HG03354 (cell line): ENCODE measurements at regions not wholly inside any gene's neighbourhood (a gene's known extent, or its start where the extent isn't known, plus 50 kb on each side); places are given as distances from the start of the nearest gene placed in this dataset.

ENCODE experiments used
- ATAC-seq: cut with Tn5 transposase; IDR thresholded peaks from one replicate; pipeline ENCODE4 v1.9.1; 2021; ENCODE audit warnings: mild to moderate bottlenecking; ENCODE audit not compliant: unreplicated experiment, poor library complexity, severe bottlenecking

DNA sequence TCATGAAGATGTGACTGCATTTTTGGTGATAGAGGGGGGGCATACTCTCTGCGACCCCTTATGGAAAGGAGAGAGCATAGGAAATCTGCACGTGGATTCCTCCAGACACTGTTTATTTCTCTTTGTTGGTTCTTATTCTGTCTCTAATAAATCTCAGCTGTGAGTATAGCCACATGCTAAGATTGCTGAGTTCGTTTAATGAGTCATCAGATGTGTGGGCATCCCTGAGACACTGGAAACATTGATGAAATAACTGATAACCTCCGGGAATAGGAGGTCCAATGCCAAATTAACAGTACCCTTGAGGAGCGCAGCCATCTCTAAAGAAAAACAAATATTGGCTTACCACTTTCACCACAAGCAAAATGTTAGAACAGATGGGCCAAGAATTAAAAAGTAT is 880.2 kb upstream of the NEGR1 start:
- ATAC-seq = no peak

DNA sequence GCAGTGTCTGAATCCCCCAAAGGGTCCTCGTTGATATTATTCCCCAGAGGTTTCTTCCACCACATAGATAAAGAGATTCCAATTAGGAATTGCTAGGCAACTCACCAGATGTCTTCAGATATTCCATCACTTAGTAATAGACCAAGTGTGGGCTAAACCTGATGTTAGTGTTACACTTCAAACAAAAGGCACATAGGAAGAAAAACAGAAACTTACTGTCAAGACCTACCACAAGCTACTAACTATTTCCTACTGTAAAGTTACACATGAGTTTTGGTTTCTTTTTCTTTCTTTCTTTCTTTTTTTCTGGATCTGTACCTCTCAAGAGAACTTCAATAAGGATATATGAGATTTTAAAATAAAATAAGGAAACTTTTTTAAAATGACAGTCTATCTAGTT is 879.1 kb upstream of the NEGR1 start:
- no peak for ATAC-seq

DNA sequence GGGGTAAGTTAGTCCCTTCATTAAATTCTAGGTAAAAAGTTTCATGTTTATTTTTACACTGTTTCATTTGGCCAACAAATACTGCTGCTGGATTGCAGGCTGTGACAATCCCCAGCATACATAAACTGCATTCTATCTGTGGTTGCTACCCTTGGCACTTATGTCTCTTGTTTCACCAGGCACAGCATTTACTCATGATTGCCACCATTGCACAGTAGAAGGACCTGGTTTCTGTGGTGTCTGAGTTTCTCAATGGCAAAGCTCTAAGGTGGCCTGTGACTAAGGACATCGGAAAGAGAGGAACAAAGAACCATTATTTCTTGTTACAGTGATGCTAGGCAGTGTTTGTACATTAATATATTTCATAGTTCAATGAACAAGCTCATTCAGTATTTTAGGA is 878.4 kb upstream of the NEGR1 start:
- ATAC-seq = no peak

GRCh38 chr1:73144311-73144710 is 862.0 kb upstream of the NEGR1 start:
- ATAC-seq = no peak

- no peak for ATAC-seq
These were observed 854.6 kb upstream of the NEGR1 start for GRCh38 chr1:73136975-73137374.

DNA sequence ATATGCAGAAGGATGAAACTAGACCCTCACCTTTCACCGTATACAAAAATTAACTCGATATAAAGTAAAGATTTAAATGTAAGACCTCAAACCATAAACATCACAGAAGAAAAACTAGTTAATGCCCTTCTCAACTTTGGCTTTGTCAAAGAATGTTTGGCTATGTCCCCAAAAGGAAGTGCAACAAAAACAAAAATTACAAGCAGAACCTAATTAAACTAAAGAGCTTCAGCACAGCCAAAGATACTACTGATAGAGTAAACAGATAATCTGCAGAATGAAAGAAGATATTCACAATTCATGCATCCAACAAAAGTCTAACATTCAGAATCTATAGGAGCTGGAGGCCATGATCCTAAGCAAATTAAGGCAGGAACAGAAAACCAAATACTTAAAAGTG is 824.6 kb upstream of the NEGR1 start:
- ATAC-seq = no peak

- no peak for ATAC-seq
These were observed 823.4 kb upstream of the NEGR1 start for GRCh38 chr1:73105755-73106154.

DNA sequence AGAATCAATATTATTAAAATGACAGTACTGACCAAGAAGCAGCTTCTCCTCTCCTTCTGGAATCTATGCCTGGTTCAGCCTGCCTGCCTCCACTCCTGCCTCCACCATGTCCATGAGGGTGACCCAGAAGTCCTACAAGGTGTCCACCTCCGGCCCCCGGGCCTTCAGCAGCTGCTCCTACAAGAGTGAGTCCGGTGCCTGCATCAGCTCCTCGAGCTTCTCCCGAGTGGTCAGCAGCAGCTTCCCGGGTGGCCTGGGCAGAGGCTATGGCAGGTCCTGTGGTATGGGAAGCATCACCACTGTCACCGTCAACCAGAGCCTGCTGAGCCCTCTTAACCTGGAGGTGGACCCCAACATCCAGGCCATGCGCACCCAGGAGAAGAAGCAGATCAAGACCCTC is 822.4 kb upstream of the NEGR1 start:
- ATAC-seq = no peak

- no peak for ATAC-seq
These were observed 817.9 kb upstream of the NEGR1 start for GRCh38 chr1:73100216-73100615.

DNA sequence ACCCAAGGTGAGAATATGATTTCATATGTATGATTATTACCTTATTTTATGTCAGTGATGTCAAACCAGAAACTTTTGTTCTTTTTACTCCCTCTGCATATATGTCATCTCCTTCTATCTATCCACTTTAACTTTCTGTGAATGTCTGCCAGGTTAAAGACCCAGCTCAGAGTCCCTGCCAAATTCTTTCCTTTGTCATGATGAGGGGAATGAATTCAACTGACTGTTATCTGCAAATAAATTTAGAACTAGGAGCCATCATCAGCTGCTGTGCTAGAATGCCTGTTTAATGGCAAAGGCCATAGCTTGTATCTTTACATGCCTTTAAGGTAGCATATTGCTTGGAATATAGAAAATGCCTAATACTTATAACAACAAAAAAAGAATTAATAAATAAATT is 815.6 kb upstream of the NEGR1 start:
- no peak for ATAC-seq

GRCh38 chr1:73096841-73097240 is 814.5 kb upstream of the NEGR1 start:
- ATAC-seq = no peak

DNA sequence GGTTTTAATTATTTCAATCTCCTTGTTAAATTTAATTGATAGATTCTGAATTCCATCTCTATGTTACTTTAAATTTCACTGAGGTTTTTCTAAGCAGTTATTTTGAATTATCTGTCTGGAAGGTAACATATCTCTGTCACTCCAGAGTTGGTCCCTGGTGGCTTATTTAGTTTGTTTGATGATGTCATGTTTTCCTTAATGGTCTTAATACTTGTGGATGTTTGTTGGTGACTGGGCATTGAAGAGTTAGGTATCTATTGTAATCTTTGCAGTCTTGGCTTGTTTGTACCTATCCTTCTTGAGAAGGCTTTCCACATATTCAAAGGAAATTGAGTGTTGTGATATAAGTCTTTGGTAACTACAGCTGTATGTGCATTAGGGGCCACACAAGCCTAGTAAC is 810.0 kb upstream of the NEGR1 start:
- no peak for ATAC-seq

- no peak for ATAC-seq
These were observed 784.5 kb upstream of the NEGR1 start for GRCh38 chr1:73066866-73067265.

GRCh38 chr1:73065339-73066041 is 783.2 kb upstream of the NEGR1 start:
- ATAC-seq = no peak

- ATAC-seq = no peak
These were observed 774.5 kb upstream of the NEGR1 start for GRCh38 chr1:73056826-73057225.

DNA sequence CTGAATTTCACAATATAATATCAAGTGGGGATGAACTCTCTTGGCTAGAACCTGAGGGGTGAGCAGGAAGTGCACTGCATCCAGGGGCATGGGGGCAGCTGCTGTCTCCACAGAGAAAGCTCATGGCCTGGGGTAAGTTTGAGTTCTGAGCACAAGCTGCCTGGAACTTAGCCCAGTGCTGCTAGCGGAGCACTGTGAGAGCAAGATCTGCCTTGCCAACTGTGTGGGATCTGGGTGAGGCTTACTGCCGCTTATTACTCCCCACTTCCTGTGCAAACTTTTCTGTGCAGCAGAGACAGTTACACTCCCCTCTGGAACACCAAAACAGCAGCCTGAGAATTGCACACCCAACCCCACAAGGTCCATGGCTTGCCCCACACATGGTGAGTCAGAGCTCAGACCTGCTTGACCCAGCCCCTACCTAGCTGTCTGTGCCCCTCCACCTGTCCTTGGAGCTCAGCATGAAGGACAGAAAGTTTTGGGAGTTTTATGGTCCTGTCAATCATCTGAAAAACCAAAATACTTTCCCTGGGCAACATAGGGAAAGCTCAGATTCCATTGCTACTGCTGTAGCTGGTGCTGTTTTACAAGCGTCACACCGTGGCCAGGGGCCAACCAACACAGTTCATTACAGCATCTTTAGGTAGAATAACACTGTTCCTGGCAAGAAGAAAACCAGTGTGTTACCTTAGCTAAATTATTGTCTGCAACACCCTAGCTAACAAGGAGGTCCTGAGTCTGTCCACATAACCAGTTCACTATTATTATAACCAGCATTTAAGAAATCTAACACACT is 762.1 kb upstream of the NEGR1 start:
- no peak for ATAC-seq

DNA sequence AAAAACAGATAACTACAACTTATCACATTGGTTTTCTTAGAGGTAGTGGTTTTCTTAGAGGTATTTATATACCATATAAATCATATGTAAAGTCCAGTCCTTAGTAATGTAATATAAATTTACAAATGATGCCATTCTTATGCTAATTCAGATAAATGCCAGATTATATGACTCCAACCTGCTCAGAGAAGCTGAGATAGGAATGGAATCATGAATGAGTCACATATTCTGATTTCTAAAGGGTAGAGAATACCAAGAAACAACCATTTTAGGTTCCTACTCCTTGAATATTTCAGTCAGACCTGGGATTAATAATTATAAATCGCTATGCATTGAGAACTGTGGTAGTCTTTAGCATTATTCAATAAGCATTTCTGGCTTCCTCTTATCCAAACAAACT is 760.1 kb upstream of the NEGR1 start:
- no peak for ATAC-seq

GRCh38 chr1:73040811-73041210 is 758.5 kb upstream of the NEGR1 start:
- ATAC-seq = no peak

- no peak for ATAC-seq
These were observed 751.9 kb upstream of the NEGR1 start for GRCh38 chr1:73034271-73034670.

DNA sequence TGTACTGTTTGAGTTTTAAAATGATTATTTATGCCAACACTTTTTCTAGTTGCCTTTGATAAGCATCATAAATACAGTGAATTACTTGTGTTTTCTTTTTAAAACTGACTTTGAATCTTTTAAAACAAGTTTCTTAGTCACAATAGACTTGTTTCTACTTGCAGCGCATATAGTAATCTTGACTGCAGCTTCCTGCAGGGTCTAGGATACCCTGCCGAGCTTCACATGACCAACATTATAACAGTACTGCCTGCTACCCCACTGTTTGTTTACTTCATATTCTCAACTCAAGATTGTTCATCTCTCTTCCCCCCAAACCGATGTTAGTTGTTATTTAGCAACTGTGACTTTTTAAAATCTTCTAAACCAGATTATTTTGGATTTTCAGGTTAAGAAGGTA is 751.3 kb upstream of the NEGR1 start:
- no peak for ATAC-seq

DNA sequence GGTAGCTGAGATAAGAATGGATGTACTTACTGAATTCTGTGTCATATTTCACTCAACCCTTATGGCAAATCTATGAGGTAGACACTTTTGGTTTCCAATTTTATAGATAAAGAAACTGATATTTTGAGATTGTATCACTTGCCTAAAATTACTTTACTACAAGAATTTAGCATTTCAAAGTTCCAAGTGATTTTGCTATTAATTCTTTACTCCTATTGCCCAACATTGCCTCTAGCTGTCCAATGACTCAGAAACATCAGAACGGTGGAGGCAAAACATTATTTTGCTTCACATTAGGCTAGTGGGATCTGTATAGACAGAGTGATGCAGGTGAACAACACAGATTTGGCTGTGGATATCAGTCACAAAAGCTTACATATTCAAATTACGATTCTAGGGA is 747.2 kb upstream of the NEGR1 start:
- no peak for ATAC-seq
